H9 (cell line): ENCODE measurements at regions not wholly inside any gene's neighbourhood (a gene's known extent, or its start where the extent isn't known, plus 50 kb on each side); places are given as distances from the start of the nearest gene placed in this dataset.

ENCODE experiments used
- DNase-seq: peaks from one replicate; pipeline ENCODE4 v3.0.0-alpha.2; 2017
- H2AFZ ChIP-seq: one replicate; pipeline ENCODE4 v1.6.1; 2013; ENCODE audit warnings: mild to moderate bottlenecking, low read length, control low read depth, moderate library complexity
- H2AK5ac ChIP-seq: 2 replicates; pipeline ENCODE4 v1.6.1; 2013; ENCODE audit warnings: low read length, control low read depth, mixed read lengths; ENCODE audit not compliant: insufficient read length
- H2BK120ac ChIP-seq: one replicate; pipeline ENCODE4 v1.6.1; 2013; ENCODE audit warnings: low read depth, mild to moderate bottlenecking, low read length, control low read depth, inconsistent platforms; ENCODE audit not compliant: poor library complexity, severe bottlenecking
- H2BK12ac ChIP-seq: 2 replicates; pipeline ENCODE4 v1.6.1; 2013; ENCODE audit warnings: low read length, control low read depth, mixed read lengths, low read depth; ENCODE audit not compliant: insufficient read length
- H2BK15ac ChIP-seq: 2 replicates; pipeline ENCODE4 v1.6.1; 2013; ENCODE audit warnings: low read depth, low read length, control low read depth
- H2BK20ac ChIP-seq: one replicate; pipeline ENCODE4 v1.6.1; 2013; ENCODE audit warnings: low read depth, mild to moderate bottlenecking, low read length, control low read depth, inconsistent platforms; ENCODE audit not compliant: poor library complexity, severe bottlenecking
- H2BK5ac ChIP-seq: 2 replicates; pipeline ENCODE4 v1.6.1; 2013; ENCODE audit warnings: low read length, control low read depth, mixed read lengths; ENCODE audit not compliant: insufficient read length
- H3K14ac ChIP-seq: 2 replicates; pipeline ENCODE4 v1.6.1; 2013; ENCODE audit warnings: low read length, control low read depth; ENCODE audit not compliant: insufficient read depth
- H3K18ac ChIP-seq: 2 replicates; pipeline ENCODE4 v1.6.1; 2013; ENCODE audit warnings: low read depth, mild to moderate bottlenecking, mixed read lengths, low read length, control low read depth; ENCODE audit not compliant: insufficient read length
- H3K23ac ChIP-seq: 2 replicates; pipeline ENCODE4 v1.6.1; 2013; ENCODE audit warnings: low read length, control low read depth, mixed read lengths, low read depth; ENCODE audit not compliant: insufficient read length
- H3K23me2 ChIP-seq: 2 replicates; pipeline ENCODE4 v1.6.1; 2013; ENCODE audit warnings: low read depth, mild to moderate bottlenecking, mixed read lengths, low read length, control low read depth; ENCODE audit not compliant: insufficient read length, poor library complexity, severe bottlenecking
- H3K27ac ChIP-seq: 2 replicates; pipeline ENCODE4 v1.5.1; 2013; ENCODE audit warnings: low read length, control low read depth, mixed read lengths, low read depth; ENCODE audit not compliant: insufficient read length
- H3K27me3 ChIP-seq: 2 replicates; pipeline ENCODE4 v1.6.1; 2013; ENCODE audit warnings: low read length, control low read depth, inconsistent platforms; ENCODE audit not compliant: insufficient read depth
- H3K4ac ChIP-seq: 2 replicates; pipeline ENCODE4 v1.6.1; 2013; ENCODE audit warnings: low read depth, mild to moderate bottlenecking, control low read depth, inconsistent platforms, low read length, moderate library complexity
- H3K4me1 ChIP-seq: 2 replicates; pipeline ENCODE4 v1.6.1; 2013; ENCODE audit warnings: low read length, control low read depth, inconsistent platforms; ENCODE audit not compliant: insufficient read depth
- H3K4me2 ChIP-seq: 2 replicates; pipeline ENCODE4 v1.6.1; 2013; ENCODE audit warnings: low read length, control low read depth, mixed read lengths; ENCODE audit not compliant: insufficient read length, insufficient read depth
- H3K56ac ChIP-seq: 2 replicates; pipeline ENCODE4 v1.6.1; 2013; ENCODE audit warnings: low read depth, mild to moderate bottlenecking, mixed read lengths, low read length, control low read depth; ENCODE audit not compliant: insufficient read length
- H3K79me1 ChIP-seq: 2 replicates; pipeline ENCODE4 v1.6.1; 2013; ENCODE audit warnings: low read depth, mild to moderate bottlenecking, moderate library complexity, low read length, control low read depth, inconsistent platforms; ENCODE audit not compliant: insufficient read depth, poor library complexity, severe bottlenecking
- H3K79me2 ChIP-seq: 2 replicates; pipeline ENCODE4 v1.6.1; 2013; ENCODE audit warnings: low read length, control low read depth, inconsistent platforms; ENCODE audit not compliant: insufficient read depth
- H3K9ac ChIP-seq: 2 replicates; pipeline ENCODE4 v1.6.1; 2013; ENCODE audit warnings: low read length, control low read depth, mixed read lengths; ENCODE audit not compliant: insufficient read length; ENCODE audit errors: extremely low read depth
- H3K9me3 ChIP-seq: one replicate; pipeline ENCODE4 v1.6.1; 2013; ENCODE audit warnings: low read depth, low read length, inconsistent platforms; ENCODE audit not compliant: control insufficient read depth
- H3T11ph ChIP-seq: one replicate; pipeline ENCODE4 v1.6.1; 2013; ENCODE audit warnings: mild to moderate bottlenecking, low read length, control low read depth, inconsistent platforms
- H4K20me1 ChIP-seq: one replicate; pipeline ENCODE4 v1.6.1; 2013; ENCODE audit not compliant: control insufficient read depth, insufficient read length, insufficient read depth
- H4K5ac ChIP-seq: 2 replicates; pipeline ENCODE4 v1.6.1; 2013; ENCODE audit warnings: low read depth, mild to moderate bottlenecking, mixed read lengths, low read length, control low read depth; ENCODE audit not compliant: insufficient read length
- H4K8ac ChIP-seq: replicated peaks from 2 replicates; pipeline ENCODE4 v1.6.1; 2013; ENCODE audit warnings: low read length, control low read depth, mixed read lengths, low read depth; ENCODE audit not compliant: insufficient read length
- H4K91ac ChIP-seq: 2 replicates; pipeline ENCODE4 v1.6.1; 2013; ENCODE audit warnings: low read depth, mild to moderate bottlenecking, moderate library complexity, mixed read lengths, low read length, control low read depth; ENCODE audit not compliant: insufficient read length
- H3K27ac Mint-ChIP-seq, 3 experiments: 2 replicates in 2 of 3; 3 replicates in 1 of 3; pipeline ENCODE4 v1.8.0; 2020 to 2021; ENCODE audit warnings: mixed read lengths in 3 of 3, mild to moderate bottlenecking in 1 of 3, moderate library complexity in 1 of 3
- H3K27me3 Mint-ChIP-seq: 2 replicates; pipeline ENCODE4 v1.8.0; 2021; ENCODE audit warnings: low read depth, mild to moderate bottlenecking, moderate library complexity, mixed read lengths
- H3K36me3 Mint-ChIP-seq, 3 experiments: 2 replicates in 2 of 3; 3 replicates in 1 of 3; pipeline ENCODE4 v1.8.0; 2020 to 2021; ENCODE audit warnings: low read depth in 3 of 3, mixed read lengths in 3 of 3; ENCODE audit not compliant: insufficient read depth in 1 of 3
- H3K4me1 Mint-ChIP-seq, 2 experiments: 2 replicates each; pipeline ENCODE4 v1.8.0; 2020; ENCODE audit warnings: mixed read lengths in 2 of 2
- H3K4me3 Mint-ChIP-seq, 2 experiments: 2 replicates in 1 of 2; 3 replicates in 1 of 2; pipeline ENCODE4 v1.8.0; 2020 to 2021; ENCODE audit warnings: mild to moderate bottlenecking in 2 of 2, mixed read lengths in 2 of 2, moderate library complexity in 1 of 2
- H3K9me3 Mint-ChIP-seq, 2 experiments: 2 replicates in 1 of 2; 3 replicates in 1 of 2; pipeline ENCODE4 v1.8.0; 2020; ENCODE audit warnings: mild to moderate bottlenecking in 2 of 2, mixed read lengths in 2 of 2, moderate library complexity in 1 of 2
- WGBS: extraction: QIAGEN DNeasy Blood & Tissue Kit; methylation state at CpG from one replicate; pipeline ENCODE4 v1.1.7; 2013; ENCODE audit warnings: missing lambda C conversion rate, low lambda C conversion rate, mixed read lengths; ENCODE audit not compliant: insufficient read length; ENCODE audit errors: extremely low coverage; 5-methylcytosine and 5-hydroxymethylcytosine counted together
- TF ChIP-seq, protein P1 (sequence below): fragments of 200-600 bp; sonication (generic); conservative IDR thresholded peaks from 3 replicates; pipeline ENCODE4 v1.8.0; 2021; ENCODE audit warnings: antibody characterized with exemption, mild to moderate bottlenecking

DNA sequence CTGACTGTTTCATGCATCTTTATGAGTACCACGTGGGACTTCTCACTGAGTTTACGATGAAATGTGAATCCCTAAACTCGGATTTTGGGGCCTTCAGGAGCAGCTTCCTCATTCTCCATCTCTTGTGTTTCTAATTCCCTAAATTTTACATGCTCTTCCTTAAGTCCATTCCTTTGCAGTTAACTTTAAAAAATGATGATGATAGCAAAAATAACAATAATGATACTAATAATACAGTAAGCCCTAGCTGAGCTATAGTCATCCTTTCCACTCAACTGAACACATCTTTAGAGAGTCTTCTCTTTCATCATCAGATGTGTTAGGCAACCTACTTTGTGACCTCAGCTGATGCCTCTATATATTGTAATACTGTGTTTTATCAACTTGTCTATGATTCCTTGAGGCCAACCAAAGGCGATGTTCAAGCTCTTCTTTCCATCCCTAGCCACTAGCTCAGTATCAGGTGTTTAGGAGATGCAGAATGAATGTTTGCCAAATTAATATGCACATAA lies 1196.4 kb downstream of the VRK1 start:
- Histone ChIP-seq H3K27ac (no peak overlapping the region), H3K27me3 (no peaks in the 10 kb centered on the region; the same call in 1 of the 2 replicates), H2AFZ (no peak overlapping the region), H2BK20ac (no peak overlapping the region), H4K8ac (no peak overlapping the region), H3K23ac (no peak overlapping the region), H3K18ac (no peak overlapping the region), H3K79me1 (no peaks in the 10 kb centered on the region), H4K5ac (no peak overlapping the region), H2BK120ac (no peak overlapping the region), H4K20me1 (no peaks in the 10 kb centered on the region), H3K9ac (no peak overlapping the region), H3K14ac (no peak overlapping the region), H2BK5ac (no peak overlapping the region), H2BK15ac (no peak overlapping the region), H3K23me2 (no peaks in the 10 kb centered on the region), H2BK12ac (no peak overlapping the region), H3K56ac (no peak overlapping the region), H3K9me3 (no peaks in the 10 kb centered on the region), H3T11ph (no peak overlapping the region), H3K4ac (no peak overlapping the region), H4K91ac (no peak overlapping the region), H3K4me1 (peaks cover 2% of the 10 kb centered on the region; the same call in 1 of the 2 replicates), H2AK5ac (no peak overlapping the region), H3K4me2 (no peak overlapping the region), H3K79me2 (no peaks in the 10 kb centered on the region)
- Mint-ChIP-seq H3K9me3 (no peaks in the 10 kb centered on the region), H3K36me3 (no peaks in the 10 kb centered on the region), H3K27ac (no peak overlapping the region), H3K27me3 (no peaks in the 10 kb centered on the region), H3K4me1 (peaks cover 0 to 3% of the 10 kb centered on the region in 2 experiments; a peak in 1 of 4 replicates), H3K4me3 (no peak overlapping the region)
- TF ChIP-seq, protein P1, sequence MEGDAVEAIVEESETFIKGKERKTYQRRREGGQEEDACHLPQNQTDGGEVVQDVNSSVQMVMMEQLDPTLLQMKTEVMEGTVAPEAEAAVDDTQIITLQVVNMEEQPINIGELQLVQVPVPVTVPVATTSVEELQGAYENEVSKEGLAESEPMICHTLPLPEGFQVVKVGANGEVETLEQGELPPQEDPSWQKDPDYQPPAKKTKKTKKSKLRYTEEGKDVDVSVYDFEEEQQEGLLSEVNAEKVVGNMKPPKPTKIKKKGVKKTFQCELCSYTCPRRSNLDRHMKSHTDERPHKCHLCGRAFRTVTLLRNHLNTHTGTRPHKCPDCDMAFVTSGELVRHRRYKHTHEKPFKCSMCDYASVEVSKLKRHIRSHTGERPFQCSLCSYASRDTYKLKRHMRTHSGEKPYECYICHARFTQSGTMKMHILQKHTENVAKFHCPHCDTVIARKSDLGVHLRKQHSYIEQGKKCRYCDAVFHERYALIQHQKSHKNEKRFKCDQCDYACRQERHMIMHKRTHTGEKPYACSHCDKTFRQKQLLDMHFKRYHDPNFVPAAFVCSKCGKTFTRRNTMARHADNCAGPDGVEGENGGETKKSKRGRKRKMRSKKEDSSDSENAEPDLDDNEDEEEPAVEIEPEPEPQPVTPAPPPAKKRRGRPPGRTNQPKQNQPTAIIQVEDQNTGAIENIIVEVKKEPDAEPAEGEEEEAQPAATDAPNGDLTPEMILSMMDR: no peak
- WGBS: no CpG with 5 or more reads among the region's 4 CpGs
- no peak for DNase-seq
